GM18907 (cell line): ENCODE measurements at regions not wholly inside any gene's neighbourhood (a gene's known extent, or its start where the extent isn't known, plus 50 kb on each side); places are given as distances from the start of the nearest gene placed in this dataset.
A peak's percentile ranks its signal among the peaks of the same experiment; 100 is the strongest.
"Not testable (repeated sequence)": the region's sequence is repeated elsewhere in the genome, so short reads cannot be mapped to it uniquely, and the experiment has no call there.

Experiments used
- ATAC-seq: cut with Tn5 transposase; IDR thresholded peaks from one replicate; pipeline ENCODE4 v1.9.1; 2021; ENCODE audit warnings: mild to moderate bottlenecking, moderate library complexity; ENCODE audit not compliant: unreplicated experiment

- ATAC-seq = no peak
Observed at GRCh38 chr21:35451276-35451675, 402.2 kb upstream of the RUNX1 start.

DNA sequence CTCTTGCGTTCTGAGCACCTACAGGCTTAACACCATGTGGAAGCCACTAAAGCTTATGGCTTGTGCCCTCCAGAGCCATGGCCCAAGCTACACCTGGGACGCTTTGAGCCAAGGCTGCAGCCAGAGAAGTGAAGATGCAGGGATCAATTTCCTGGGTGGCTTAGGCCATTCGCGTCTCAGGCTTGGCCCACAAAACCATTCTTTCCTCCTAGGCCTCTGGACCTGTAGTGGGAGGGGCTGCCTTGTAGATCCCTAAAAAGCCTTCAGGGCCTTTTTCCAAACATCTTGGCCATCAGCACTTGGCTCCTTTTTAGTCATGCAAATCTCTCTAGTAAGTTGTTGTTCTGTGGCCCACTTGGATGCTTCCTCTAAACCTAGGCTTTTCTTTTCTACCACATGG is 401.7 kb upstream of the RUNX1 start:
- ATAC-seq = no peak

GRCh38 chr21:35449846-35450245 is 400.7 kb upstream of the RUNX1 start:
- no peak for ATAC-seq

GRCh38 chr21:35448876-35449599 is 399.9 kb upstream of the RUNX1 start:
- no peak for ATAC-seq

DNA sequence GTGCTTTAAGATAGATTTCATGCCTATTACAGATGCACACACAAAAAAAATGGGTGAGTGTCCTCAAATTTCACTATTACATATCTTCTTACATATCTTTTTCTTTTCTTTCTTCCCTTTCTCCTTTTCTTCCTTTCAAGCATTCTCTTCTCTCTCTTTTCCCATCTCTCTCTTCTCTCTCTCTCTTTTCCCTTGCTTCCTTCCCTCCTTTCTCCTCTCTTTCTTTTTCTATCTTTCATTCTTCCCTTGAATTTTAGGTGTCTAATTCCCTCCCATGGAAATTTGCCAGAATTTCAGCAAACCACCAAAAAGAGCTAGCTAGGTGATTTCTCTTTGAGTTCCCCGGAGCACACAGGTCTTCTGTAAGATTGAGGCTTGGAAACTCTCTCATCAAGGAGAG is 395.3 kb upstream of the RUNX1 start:
- ATAC-seq = no peak

- ATAC-seq = no peak
Observed at GRCh38 chr21:35441868-35442582, 392.9 kb upstream of the RUNX1 start.

GRCh38 chr21:35438643-35439404 is 389.7 kb upstream of the RUNX1 start:
- ATAC-seq = peak; percentile 56

DNA sequence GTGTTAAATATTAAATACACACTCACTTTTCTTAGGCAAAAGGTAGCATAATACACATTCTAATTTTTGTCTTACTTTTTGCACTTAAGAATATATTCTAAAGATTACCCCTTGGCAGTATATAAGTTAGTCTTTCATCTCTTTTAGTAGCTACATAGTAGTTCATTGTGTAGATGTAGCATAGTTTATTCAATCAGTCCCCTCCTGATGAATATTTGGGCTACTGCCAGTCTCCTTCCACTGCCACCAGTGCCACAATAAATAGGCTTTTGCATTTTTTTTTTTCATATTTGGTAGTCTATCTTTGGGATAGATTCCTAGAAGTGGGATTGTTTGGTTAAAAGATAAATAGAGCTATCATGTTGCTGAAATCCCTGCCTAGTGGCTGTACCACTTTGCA is 388.8 kb upstream of the RUNX1 start:
- no peak for ATAC-seq

GRCh38 chr21:35436899-35437298 is 387.8 kb upstream of the RUNX1 start:
- no peak for ATAC-seq

DNA sequence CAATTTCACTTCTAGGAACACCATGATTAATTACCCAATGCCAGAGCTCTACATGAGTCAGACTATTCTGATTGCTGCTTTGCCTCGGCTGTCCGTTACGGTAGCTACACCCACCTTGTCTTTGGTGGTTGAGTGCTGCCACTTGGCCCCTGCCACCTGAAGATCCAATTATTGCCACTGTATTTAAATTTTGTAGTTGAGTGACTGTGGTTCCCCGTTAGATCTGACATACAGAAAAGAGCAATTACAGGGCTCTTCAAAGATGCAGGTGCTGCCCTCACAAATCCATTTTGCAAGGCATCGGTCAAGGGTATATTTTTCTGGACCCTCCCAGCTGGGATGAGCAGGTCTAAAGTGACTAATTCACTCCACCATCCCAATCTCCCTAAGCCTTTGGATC is 383.5 kb upstream of the RUNX1 start:
- ATAC-seq = not testable (repeated sequence)

GRCh38 chr21:35430260-35430659 is 381.2 kb upstream of the RUNX1 start:
- no peak for ATAC-seq

DNA sequence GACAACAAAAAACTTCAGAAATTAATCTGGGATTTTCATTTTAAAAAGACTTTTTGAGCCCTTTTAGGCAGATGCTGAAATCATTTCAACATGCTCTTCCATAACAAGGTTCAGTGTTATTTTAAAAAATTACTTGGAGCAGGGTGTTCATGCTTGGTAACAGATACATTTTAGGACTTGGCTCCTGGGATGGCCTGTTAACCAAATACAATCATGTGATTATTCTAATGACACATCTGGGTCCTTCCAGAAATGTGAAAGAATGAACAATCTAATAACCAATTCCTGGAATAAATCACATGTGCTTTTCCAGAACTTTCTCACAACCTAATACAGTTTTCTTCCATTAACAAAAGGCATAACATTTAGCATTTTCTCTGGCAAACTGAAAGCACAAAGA is 379.8 kb upstream of the RUNX1 start:
- ATAC-seq = no peak

- no peak for ATAC-seq
Observed at GRCh38 chr21:35428489-35428888, 379.4 kb upstream of the RUNX1 start.

DNA sequence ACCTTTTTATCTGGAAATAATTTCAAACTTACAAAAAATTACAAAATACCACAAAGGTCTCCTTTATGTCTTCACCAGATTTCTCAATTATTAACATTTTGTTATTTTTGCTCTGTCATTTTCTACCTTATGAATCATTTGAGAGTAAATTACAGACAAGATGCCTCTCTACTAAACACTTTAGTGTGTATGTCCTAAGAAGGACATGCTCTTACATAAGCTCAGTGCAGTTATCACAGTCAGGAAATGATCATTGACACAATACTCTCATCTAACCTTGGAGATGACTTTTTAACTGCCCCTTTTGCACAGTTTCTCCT is 378.9 kb upstream of the RUNX1 start:
- ATAC-seq = no peak

DNA sequence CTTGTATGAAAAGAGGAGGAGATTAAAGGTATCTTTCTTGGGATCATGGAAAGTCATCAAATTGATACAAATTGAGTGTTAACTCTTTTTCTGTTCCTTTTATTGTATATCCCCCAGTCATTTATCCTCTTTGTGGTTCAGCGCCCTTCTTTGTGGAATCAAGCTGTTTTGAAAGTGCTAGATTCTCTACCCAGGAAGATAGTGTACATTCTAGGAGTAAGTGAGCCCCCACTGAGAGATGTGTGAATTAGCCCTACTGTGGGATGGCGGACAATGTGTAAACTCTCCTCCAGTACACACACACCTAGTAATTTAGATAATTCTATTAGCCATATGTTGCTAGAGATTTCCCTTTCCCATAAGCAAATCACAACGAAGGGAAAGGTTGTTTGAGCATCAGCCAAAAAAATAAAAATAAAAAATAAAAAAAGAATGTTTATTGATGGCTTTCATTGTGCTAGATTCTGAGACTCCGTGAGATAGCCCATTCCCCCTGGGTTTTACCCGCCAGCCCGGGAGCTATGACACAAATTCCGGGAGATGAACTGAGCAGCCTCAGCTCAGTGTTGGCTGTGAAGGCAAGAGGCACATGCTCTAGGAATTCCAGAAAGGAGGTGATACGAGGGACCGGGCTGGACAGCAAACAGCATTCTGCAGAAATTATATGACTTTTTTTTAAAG is 378.4 kb upstream of the RUNX1 start:
- no peak for ATAC-seq

- ATAC-seq = no peak
Observed at GRCh38 chr21:35426897-35427296, 377.8 kb upstream of the RUNX1 start.

DNA sequence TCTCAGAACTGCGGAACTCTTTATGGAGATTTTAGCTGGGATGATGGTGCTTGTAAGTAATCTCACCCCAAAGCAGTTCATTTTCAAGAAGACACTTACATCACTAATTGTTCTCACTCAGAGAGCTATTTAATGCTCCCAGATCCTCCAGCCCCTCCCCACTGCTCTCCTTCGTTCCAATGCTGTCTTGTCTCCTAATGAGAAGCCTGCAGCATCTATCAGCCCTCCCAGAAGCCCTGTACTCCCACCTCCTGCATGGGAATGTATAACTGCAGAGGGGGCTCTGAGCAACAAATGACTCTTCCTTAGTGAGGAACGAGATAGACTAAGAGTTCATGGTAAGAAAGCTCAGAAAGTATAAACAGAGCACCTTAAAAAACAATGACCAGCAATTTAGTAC is 377.4 kb upstream of the RUNX1 start:
- ATAC-seq = no peak

- no peak for ATAC-seq
Observed at GRCh38 chr21:35424122-35424521, 375.0 kb upstream of the RUNX1 start.

DNA sequence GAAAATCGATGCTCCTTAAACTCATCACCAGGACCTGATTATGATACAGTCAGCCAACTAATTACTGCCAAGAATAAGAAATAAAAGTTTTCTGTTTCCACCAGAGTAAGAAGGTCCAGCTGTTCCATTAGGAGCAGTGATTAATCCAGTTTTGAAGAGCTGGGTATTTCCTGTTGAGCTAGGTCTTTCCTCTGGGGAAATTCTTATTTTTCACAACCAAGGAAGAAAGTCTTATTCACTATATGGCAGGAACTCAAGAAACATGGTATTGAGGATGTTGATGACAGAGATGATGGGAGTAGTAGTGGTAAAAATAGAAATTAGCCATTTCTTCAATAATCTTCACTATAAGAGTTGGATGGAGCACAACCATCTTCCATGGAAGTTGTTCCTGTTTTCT is 374.6 kb upstream of the RUNX1 start:
- no peak for ATAC-seq

DNA sequence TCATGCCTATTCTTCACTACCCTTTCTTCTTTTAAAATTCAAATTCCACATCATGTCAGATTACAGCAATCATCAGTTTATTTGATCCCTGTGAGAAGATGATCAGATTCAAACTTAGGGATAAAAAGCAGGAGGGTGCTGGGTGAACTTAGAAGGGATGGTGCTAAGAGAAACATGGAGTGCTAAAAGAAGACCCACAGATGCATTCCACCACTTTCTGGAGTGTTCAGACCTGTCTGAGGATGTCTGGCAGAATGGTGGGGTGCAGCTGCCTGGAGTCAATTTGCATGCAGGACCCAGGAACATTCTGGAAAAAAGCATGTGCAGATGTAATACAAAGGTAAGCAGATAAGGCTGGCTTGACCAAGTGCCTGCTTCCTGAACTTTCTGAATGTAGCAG is 372.9 kb upstream of the RUNX1 start:
- ATAC-seq = no peak

DNA sequence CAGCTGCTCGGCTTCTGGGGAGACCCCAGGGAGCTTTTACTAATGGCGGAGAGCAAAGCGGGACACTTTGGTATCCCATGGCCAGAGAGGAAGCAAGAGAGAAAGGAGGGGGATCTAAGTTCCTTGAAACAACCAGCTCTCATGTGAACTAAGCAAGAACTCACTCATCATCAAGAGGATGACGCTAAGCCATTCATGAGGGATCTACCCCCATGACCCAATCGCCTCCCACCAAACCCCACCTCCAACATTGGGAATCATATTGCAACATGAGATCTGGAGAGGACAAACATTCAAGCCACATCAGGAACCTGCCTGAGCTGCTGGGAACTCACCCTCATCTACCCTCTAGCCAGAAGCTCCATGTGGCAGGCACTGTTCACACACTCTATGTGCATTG is 372.1 kb upstream of the RUNX1 start:
- no peak for ATAC-seq

DNA sequence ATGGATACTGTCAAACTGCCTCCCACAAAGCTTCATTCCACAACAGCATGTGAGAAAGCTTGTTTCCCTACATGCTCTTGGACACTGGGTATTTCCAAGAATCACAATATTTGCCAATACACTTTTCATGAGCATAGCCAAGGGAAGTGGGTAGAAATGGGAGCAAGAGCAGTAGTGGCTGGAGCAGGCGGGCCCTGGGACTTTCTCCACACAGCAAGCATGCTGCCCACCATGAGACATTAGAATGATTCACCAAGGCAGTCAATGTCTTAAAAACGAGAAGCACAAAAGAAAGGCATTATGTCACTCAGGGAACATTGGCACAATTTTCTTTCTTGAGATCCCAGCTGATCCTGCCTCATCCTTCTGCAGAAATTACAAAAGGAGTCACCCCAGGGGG is 371.6 kb upstream of the RUNX1 start:
- ATAC-seq = no peak
